Thoracic aorta (tissue), 2 donors: ENCODE measurements at regions not wholly inside any gene's neighbourhood (a gene's known extent, or its start where the extent isn't known, plus 50 kb on each side); places are given as distances from the start of the nearest gene placed in this dataset.

Experiments
- ATAC-seq: fragments of 150-250 bp; one replicate; pipeline ENCODE4 v1.8.0; 2017; ENCODE audit warnings: low read depth; ENCODE audit not compliant: insufficient number of reproducible peaks, low FRiP score
- DNase-seq: peaks from one replicate; pipeline ENCODE4 v3.0.0-alpha.2; 2020; ENCODE audit warnings: low spot score
- H3K27ac ChIP-seq, 2 donors: fragments of 200-600 bp; sonication (generic); 1 replicate in 1 of 2; 2 replicates in 1 of 2; pipeline ENCODE4 v1.5.1; 2016; ENCODE audit warnings: mild to moderate bottlenecking in 2 of 2, moderate library complexity in 2 of 2
- H3K27me3 ChIP-seq: fragments of 200-600 bp; sonication (generic); replicated peaks from 2 replicates; pipeline ENCODE4 v1.6.0; 2016; ENCODE audit warnings: mild to moderate bottlenecking; ENCODE audit not compliant: insufficient read depth
- H3K36me3 ChIP-seq: fragments of 200-600 bp; sonication (generic); one replicate; pipeline ENCODE4 v1.5.1; 2016
- H3K4me1 ChIP-seq, 2 donors: fragments of 200-600 bp; sonication (generic); 1 replicate in 1 of 2; 2 replicates in 1 of 2; pipeline versions ENCODE4 v1.5.1 to v1.6.0; 2016; ENCODE audit warnings: low read depth in 2 of 2, mild to moderate bottlenecking in 1 of 2; ENCODE audit not compliant: control insufficient read depth in 1 of 2
- H3K4me3 ChIP-seq: fragments of 200-600 bp; sonication (generic); 2 replicates; pipeline ENCODE4 v1.5.1; 2016; ENCODE audit warnings: mild to moderate bottlenecking
- H3K9me3 ChIP-seq: fragments of 200-600 bp; sonication (generic); 2 replicates; pipeline ENCODE4 v1.5.1; 2016
- TF ChIP-seq, protein P1 (sequence below): fragments of 200-600 bp; sonication (generic); IDR thresholded peaks from one replicate; pipeline ENCODE4 v1.5.1; 2019; ENCODE audit warnings: antibody characterized with exemption

DNA sequence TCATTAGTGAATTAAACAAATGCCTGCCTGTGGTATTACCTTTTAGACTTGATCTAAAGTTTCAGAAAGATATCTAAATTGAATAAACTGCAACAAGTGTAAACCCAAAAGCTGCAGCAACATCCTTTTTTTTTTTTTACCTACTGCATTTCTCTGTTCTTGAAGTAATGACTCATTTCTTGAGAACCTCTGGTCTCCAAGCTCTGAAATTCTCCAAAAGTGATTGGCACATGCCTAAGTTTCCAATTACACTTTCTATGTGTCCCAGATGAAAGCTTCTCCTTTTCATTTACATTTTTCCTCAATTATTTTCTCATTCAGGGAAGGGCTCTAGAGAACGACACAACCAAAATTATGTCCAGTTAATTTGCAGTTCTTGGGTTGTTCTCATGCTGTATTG, 435.2 kb upstream of the DCN start:
- no peak for ATAC-seq
- no peak overlapping the region for H3K27ac ChIP-seq
- H3K9me3 ChIP-seq = no peaks in the 10 kb centered on the region
- H3K36me3 ChIP-seq = no peaks in the 10 kb centered on the region
- TF ChIP-seq, protein P1, sequence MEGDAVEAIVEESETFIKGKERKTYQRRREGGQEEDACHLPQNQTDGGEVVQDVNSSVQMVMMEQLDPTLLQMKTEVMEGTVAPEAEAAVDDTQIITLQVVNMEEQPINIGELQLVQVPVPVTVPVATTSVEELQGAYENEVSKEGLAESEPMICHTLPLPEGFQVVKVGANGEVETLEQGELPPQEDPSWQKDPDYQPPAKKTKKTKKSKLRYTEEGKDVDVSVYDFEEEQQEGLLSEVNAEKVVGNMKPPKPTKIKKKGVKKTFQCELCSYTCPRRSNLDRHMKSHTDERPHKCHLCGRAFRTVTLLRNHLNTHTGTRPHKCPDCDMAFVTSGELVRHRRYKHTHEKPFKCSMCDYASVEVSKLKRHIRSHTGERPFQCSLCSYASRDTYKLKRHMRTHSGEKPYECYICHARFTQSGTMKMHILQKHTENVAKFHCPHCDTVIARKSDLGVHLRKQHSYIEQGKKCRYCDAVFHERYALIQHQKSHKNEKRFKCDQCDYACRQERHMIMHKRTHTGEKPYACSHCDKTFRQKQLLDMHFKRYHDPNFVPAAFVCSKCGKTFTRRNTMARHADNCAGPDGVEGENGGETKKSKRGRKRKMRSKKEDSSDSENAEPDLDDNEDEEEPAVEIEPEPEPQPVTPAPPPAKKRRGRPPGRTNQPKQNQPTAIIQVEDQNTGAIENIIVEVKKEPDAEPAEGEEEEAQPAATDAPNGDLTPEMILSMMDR = no peak
- no peaks in the 10 kb centered on the region for H3K4me1 ChIP-seq
- H3K27me3 ChIP-seq = no peaks in the 10 kb centered on the region
- DNase-seq = no peak
- H3K4me3 ChIP-seq = no peak overlapping the region

DNA sequence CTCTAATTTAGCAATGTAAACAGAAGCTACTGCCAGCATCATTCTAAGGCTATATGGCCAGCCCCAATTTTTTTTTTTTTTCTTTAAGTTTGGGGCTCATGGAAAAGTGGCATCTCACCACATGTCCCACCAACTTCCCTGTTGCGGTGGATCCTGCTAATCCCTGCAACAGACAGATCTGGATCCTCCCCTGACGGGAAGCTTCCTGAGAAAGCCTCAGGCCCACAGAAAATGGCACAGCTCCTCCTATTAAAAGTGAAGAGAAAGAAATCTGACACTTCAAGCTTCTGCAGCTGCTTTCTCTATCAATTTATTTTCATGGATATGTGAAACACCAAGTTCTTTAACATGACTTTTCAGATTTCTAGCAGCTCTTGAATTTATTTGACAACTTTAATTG, 433.8 kb upstream of the DCN start:
- ATAC-seq = no peak
- DNase-seq = no peak

DNA sequence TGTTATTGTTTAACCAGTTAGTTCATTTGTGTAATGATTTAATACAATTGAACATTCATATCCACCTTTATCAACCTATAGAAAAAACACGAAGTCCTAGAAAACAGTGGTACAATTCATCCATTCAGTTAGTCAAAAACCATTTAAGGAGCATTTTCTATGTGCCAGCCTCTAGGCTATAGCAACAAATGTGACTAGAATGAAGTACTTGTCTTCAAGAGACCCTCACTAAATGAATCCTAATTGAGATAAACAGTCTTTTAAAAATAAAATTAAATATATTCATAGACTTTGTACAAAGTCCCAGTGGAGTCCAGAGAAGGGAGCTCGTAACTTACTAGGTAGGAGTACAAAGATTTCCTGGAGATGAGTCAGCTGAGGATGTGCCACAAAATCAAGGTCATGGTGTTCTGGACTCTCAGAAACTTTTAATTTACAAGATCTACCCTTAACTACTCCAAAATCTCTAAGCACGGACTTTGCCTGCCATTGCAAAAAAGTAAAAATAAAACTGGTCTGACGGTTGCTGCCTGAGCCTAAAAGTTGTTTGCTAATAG, 430.7 kb upstream of the DCN start:
- no peaks in the 10 kb centered on the region for H3K9me3 ChIP-seq
- H3K36me3 ChIP-seq = no peaks in the 10 kb centered on the region
- ATAC-seq (no peak), DNase-seq (no peak)
- TF ChIP-seq, protein P1 = no peak
- no peaks in the 10 kb centered on the region for H3K4me1 ChIP-seq
- H3K27me3 ChIP-seq = no peaks in the 10 kb centered on the region
- no peak overlapping the region for H3K27ac ChIP-seq
- no peak overlapping the region for H3K4me3 ChIP-seq

More for the DNA sequence above, 433.8 kb upstream of the DCN start:
- Histone ChIP-seq H3K4me1 (no peaks in the 10 kb centered on the region), H3K36me3 (no peaks in the 10 kb centered on the region), H3K4me3 (no peak overlapping the region), H3K27ac (no peak overlapping the region), H3K27me3 (no peaks in the 10 kb centered on the region), H3K9me3 (no peaks in the 10 kb centered on the region)
- TF ChIP-seq, protein P1 = no peak

DNA sequence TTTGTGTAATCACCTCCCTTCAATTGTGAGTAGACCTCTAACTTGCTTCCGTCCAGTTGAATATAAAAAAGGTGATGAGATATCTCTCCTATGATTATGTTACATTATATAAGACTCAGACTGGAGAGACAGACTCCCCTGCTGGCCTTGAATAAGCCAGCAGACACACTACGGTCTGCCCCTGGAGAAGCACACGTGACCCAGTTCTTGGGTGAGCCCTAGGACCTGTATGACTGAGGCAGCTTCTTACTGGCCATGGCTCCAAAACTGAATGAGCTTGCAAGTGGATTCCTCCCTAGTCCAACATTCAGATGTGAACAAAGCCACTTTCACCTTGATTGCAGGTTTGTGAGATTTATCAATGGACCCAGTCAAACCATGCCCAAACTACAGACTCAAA, 427.9 kb upstream of the DCN start:
- H3K9me3 ChIP-seq = no peaks in the 10 kb centered on the region
- no peak for ATAC-seq
- DNase-seq = no peak
- TF ChIP-seq, protein P1 = no peak
- H3K27me3 ChIP-seq = no peaks in the 10 kb centered on the region
- no peak overlapping the region for H3K4me3 ChIP-seq
- no peaks in the 10 kb centered on the region for H3K4me1 ChIP-seq
- H3K36me3 ChIP-seq = no peaks in the 10 kb centered on the region
- H3K27ac ChIP-seq = no peak overlapping the region

GRCh38 chr12:91609283-91609682, 426.7 kb upstream of the DCN start:
- Histone ChIP-seq H3K27ac (no peak overlapping the region), H3K9me3 (no peaks in the 10 kb centered on the region), H3K4me1 (no peaks in the 10 kb centered on the region), H3K36me3 (no peaks in the 10 kb centered on the region), H3K4me3 (no peak overlapping the region), H3K27me3 (no peaks in the 10 kb centered on the region)
- no peak for ATAC-seq
- TF ChIP-seq, protein P1 = no peak
- no peak for DNase-seq
